Neural cell (in vitro differentiated cells): ENCODE measurements at regions not wholly inside any gene's neighbourhood (a gene's known extent, or its start where the extent isn't known, plus 50 kb on each side); places are given as distances from the start of the nearest gene placed in this dataset.

ENCODE experiments used
- H2AFZ ChIP-seq: fragments of 200-600, 300-800 bp; sonication (generic), shearing (Covaris generic); 2 replicates; pipeline ENCODE4 v1.6.0; 2014; ENCODE audit warnings: low read depth, mild to moderate bottlenecking, antibody characterized with exemption, low read length, moderate library complexity
- H3F3A ChIP-seq: fragments of 200-600 bp; shearing (Covaris generic); 2 replicates; pipeline ENCODE4 v1.6.1; 2016; ENCODE audit warnings: mild to moderate bottlenecking, moderate library complexity, mixed read lengths, antibody characterized with exemption, low read length; ENCODE audit not compliant: insufficient read depth, poor library complexity, severe bottlenecking
- H3K27ac ChIP-seq: fragments of 200-600, 300-800 bp; sonication (generic), shearing (Covaris generic); 2 replicates; pipeline ENCODE4 v1.5.1; 2014; ENCODE audit warnings: mild to moderate bottlenecking, low read length, moderate library complexity
- H3K27me3 ChIP-seq: fragments of 300-800, 200-600 bp; sonication (generic), shearing (Covaris generic); 2 replicates; pipeline ENCODE4 v1.6.0; 2014; ENCODE audit warnings: mild to moderate bottlenecking, low read depth, low read length, moderate library complexity; ENCODE audit not compliant: insufficient read depth
- H3K36me3 ChIP-seq: fragments of 300-800, 200-600 bp; sonication (generic), shearing (Covaris generic); 2 replicates; pipeline ENCODE4 v1.5.1; 2014; ENCODE audit warnings: mild to moderate bottlenecking, antibody characterized with exemption, low read length, moderate library complexity; ENCODE audit not compliant: insufficient read depth
- H3K4me2 ChIP-seq: fragments of 300-800, 200-600 bp; sonication (generic), shearing (Covaris generic); 2 replicates; pipeline ENCODE4 v1.6.0; 2014; ENCODE audit warnings: mild to moderate bottlenecking, low read length
- H3K4me3 ChIP-seq: fragments of 300-800, 200-600 bp; sonication (generic), shearing (Covaris generic); 2 replicates; pipeline ENCODE4 v1.5.1; 2014; ENCODE audit warnings: mild to moderate bottlenecking, low read length, moderate library complexity
- H3K79me2 ChIP-seq: fragments of 200-600 bp; shearing (Covaris generic); replicated peaks from 2 replicates; pipeline ENCODE4 v1.6.0; 2014; ENCODE audit warnings: mild to moderate bottlenecking, low read length, moderate library complexity; ENCODE audit not compliant: insufficient read depth
- H3K9ac ChIP-seq: fragments of 300-800, 200-600 bp; sonication (generic), shearing (Covaris generic); 2 replicates; pipeline ENCODE4 v1.6.1; 2016; ENCODE audit warnings: mild to moderate bottlenecking, low read length, mixed read lengths
- H3K9me2 ChIP-seq: fragments of 200-600 bp; shearing (Covaris generic); 2 replicates; pipeline ENCODE4 v1.6.1; 2016; ENCODE audit warnings: mild to moderate bottlenecking, low read length, mixed read lengths; ENCODE audit not compliant: insufficient read depth
- H3K9me3 ChIP-seq: fragments of 200-600, 300-800 bp; sonication (generic), shearing (Covaris generic); 2 replicates; pipeline ENCODE4 v1.6.1; 2016; ENCODE audit warnings: mild to moderate bottlenecking, mixed run types, low read length, moderate library complexity, mixed read lengths
- H4K20me1 ChIP-seq: fragments of 200-600 bp; shearing (Covaris generic); 2 replicates; pipeline ENCODE4 v1.6.1; 2016; ENCODE audit warnings: mild to moderate bottlenecking, mixed run types; ENCODE audit not compliant: insufficient read depth
- EP300 ChIP-seq: fragments of 450-650 bp; conservative IDR thresholded peaks from 2 replicates; pipeline ENCODE4 v1.6.1; 2014; ENCODE audit warnings: antibody characterized with exemption, mild to moderate bottlenecking, moderate library complexity; ENCODE audit not compliant: poor library complexity, severe bottlenecking
- EZH2 ChIP-seq: fragments of 200-600, 300-800 bp; shearing (Covaris generic), sonication (generic); IDR thresholded peaks from 2 replicates; pipeline ENCODE4 v1.6.1; 2014; ENCODE audit warnings: antibody characterized with exemption, low read length, borderline replicate concordance, mild to moderate bottlenecking; ENCODE audit not compliant: insufficient read depth, poor library complexity, severe bottlenecking
- MXI1 ChIP-seq: fragments of 450-650 bp; conservative IDR thresholded peaks from 2 replicates; pipeline ENCODE4 v1.6.1; 2014; ENCODE audit warnings: antibody characterized with exemption, mild to moderate bottlenecking; ENCODE audit not compliant: poor library complexity, severe bottlenecking
- POLR2AphosphoS5 ChIP-seq: IDR thresholded peaks from 2 replicates; pipeline ENCODE4 v1.6.1; 2012
- RAD21 ChIP-seq: fragments of 450-650 bp; conservative IDR thresholded peaks from 2 replicates; pipeline ENCODE4 v1.6.1; 2014; ENCODE audit warnings: antibody characterized with exemption, mild to moderate bottlenecking, moderate library complexity
- SMC3 ChIP-seq: fragments of 450-650 bp; conservative IDR thresholded peaks from 2 replicates; pipeline ENCODE4 v1.6.1; 2014; ENCODE audit warnings: antibody characterized with exemption, mild to moderate bottlenecking, moderate library complexity; ENCODE audit not compliant: poor library complexity
- TAF1 ChIP-seq: IDR thresholded peaks from 2 replicates; pipeline ENCODE4 v1.6.1; 2012; ENCODE audit warnings: low read depth
- TF ChIP-seq, protein P1 (sequence below): fragments of 450-650 bp; IDR thresholded peaks from 2 replicates; pipeline ENCODE4 v1.5.1; 2014; ENCODE audit warnings: antibody characterized with exemption, mild to moderate bottlenecking, moderate library complexity; ENCODE audit not compliant: poor library complexity, severe bottlenecking
- TF ChIP-seq, protein P2 (sequence below): IDR thresholded peaks from 2 replicates; pipeline ENCODE4 v1.6.1; 2012; ENCODE audit warnings: borderline replicate concordance

DNA sequence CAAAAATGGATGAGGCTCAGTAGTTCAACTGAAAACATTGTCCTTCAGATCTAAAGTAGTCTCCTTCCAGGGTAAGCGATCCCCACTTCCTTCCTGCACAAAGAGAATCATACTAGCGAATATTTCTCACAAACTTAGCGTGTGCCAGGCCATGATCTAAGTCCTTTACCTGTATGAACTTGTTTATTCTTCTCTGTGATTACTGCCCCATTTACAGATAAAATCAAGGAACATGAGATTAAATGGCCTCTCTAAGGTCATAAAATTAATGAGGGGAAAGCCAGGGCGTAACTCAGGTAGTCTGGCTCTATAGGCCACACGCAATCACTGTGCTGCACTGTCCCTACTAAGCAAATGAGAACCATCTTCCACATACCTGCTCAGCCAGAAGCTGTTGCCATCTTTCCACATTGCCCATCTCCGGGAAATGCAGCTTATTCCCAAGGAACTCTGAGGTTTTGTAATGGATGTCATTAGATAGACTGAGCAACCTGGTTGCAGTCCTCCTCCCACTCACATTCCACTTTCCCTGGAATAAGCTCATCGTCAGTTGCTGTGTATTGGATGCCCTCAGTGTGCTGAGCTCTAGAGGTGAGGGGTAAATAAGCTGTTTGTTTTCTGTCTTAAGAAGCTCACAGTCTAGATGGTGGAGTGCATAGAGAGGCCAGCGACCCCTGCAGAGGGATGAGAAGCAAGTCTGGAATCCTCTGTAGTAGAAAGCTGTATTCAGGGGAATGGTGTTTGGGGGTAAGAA, 146.3 kb downstream of the SNX19 start (continued):
- TF ChIP-seq, protein P1, sequence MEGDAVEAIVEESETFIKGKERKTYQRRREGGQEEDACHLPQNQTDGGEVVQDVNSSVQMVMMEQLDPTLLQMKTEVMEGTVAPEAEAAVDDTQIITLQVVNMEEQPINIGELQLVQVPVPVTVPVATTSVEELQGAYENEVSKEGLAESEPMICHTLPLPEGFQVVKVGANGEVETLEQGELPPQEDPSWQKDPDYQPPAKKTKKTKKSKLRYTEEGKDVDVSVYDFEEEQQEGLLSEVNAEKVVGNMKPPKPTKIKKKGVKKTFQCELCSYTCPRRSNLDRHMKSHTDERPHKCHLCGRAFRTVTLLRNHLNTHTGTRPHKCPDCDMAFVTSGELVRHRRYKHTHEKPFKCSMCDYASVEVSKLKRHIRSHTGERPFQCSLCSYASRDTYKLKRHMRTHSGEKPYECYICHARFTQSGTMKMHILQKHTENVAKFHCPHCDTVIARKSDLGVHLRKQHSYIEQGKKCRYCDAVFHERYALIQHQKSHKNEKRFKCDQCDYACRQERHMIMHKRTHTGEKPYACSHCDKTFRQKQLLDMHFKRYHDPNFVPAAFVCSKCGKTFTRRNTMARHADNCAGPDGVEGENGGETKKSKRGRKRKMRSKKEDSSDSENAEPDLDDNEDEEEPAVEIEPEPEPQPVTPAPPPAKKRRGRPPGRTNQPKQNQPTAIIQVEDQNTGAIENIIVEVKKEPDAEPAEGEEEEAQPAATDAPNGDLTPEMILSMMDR: no peak

DNA sequence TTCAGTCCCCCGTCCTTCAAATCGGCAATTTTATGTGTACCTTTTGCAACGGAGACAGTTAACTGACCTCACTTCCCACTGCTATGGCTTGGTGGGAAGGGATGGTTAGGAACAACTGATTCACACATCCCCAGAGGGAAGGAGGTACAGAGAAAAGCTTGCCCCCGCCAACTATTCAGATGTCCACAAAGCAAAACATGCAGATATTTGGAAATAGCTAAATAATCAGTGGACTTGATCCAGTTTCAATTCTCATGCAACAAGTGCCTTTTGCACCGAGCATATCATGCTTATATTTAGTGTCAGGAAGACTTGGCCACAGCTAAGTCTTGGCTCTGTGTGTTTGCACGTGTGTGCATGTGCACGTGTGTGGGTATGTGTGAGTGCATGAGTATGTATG, 144.6 kb downstream of the SNX19 start:
- H3K9me2 ChIP-seq: no peaks in the 10 kb centered on the region
- H3K4me2 ChIP-seq: no peak overlapping the region

More for the DNA sequence above, 144.6 kb downstream of the SNX19 start:
- H3K9me3 ChIP-seq: no peaks in the 10 kb centered on the region
- TF ChIP-seq MXI1 (no peak), TAF1 (no peak), POLR2AphosphoS5 (no peak), SMC3 (no peak), RAD21 (no peak), EP300 (no peak), EZH2 (no peak)
- TF ChIP-seq, protein P2, sequence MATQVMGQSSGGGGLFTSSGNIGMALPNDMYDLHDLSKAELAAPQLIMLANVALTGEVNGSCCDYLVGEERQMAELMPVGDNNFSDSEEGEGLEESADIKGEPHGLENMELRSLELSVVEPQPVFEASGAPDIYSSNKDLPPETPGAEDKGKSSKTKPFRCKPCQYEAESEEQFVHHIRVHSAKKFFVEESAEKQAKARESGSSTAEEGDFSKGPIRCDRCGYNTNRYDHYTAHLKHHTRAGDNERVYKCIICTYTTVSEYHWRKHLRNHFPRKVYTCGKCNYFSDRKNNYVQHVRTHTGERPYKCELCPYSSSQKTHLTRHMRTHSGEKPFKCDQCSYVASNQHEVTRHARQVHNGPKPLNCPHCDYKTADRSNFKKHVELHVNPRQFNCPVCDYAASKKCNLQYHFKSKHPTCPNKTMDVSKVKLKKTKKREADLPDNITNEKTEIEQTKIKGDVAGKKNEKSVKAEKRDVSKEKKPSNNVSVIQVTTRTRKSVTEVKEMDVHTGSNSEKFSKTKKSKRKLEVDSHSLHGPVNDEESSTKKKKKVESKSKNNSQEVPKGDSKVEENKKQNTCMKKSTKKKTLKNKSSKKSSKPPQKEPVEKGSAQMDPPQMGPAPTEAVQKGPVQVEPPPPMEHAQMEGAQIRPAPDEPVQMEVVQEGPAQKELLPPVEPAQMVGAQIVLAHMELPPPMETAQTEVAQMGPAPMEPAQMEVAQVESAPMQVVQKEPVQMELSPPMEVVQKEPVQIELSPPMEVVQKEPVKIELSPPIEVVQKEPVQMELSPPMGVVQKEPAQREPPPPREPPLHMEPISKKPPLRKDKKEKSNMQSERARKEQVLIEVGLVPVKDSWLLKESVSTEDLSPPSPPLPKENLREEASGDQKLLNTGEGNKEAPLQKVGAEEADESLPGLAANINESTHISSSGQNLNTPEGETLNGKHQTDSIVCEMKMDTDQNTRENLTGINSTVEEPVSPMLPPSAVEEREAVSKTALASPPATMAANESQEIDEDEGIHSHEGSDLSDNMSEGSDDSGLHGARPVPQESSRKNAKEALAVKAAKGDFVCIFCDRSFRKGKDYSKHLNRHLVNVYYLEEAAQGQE: no peak
- TF ChIP-seq, protein P1: no peak
- H3F3A ChIP-seq: no peaks in the 10 kb centered on the region
- H3K9ac ChIP-seq: no peak overlapping the region
- no peak overlapping the region for H2AFZ ChIP-seq
- no peaks in the 10 kb centered on the region for H3K36me3 ChIP-seq
- no peaks in the 10 kb centered on the region for H3K79me2 ChIP-seq
- H3K27me3 ChIP-seq: no peaks in the 10 kb centered on the region
- no peak overlapping the region for H3K4me3 ChIP-seq
- H4K20me1 ChIP-seq: no peaks in the 10 kb centered on the region
- no peak overlapping the region for H3K27ac ChIP-seq
